Posterior cingulate gyrus (tissue), 11 donors: ENCODE measurements at regions not wholly inside any gene's neighbourhood (a gene's known extent, or its start where the extent isn't known, plus 50 kb on each side); places are given as distances from the start of the nearest gene placed in this dataset.
A peak's percentile ranks its signal among the peaks of the same experiment; 100 is the strongest.
"Not testable (repeated sequence)": the region's sequence is repeated elsewhere in the genome, so short reads cannot be mapped to it uniquely, and the experiment has no call there.

ENCODE experiments used
- DNase-seq, 10 donors: peaks; one replicate each; pipeline versions ENCODE4 v3.0.0 to v3.0.0-alpha.2; 2020 to 2021; ENCODE audit warnings: mixed read lengths in 3 of 10
- intact Hi-C: fragments of 100-400 bp; cut with DNase I; formaldehyde crosslinking; loops from one replicate; pipeline ENCODE4 v1.15.1; 2023

GRCh38 chr17:22384461-22384800, 692.1 kb downstream of the KCNJ18 start:
- DNase-seq, intact Hi-C loops: not testable (repeated sequence)

- intact Hi-C loops: not testable (repeated sequence)
- peak in 1 of 10 donors; percentile 67 for DNase-seq
Measured at GRCh38 chr17:22398446-22398845, 706.1 kb downstream of the KCNJ18 start.

GRCh38 chr17:22399037-22399436, 706.7 kb downstream of the KCNJ18 start:
- intact Hi-C loops: not testable (repeated sequence)
- peak in 2 of 10 donors; percentile 85 to 90 for DNase-seq

GRCh38 chr17:22405080-22405479, 712.8 kb downstream of the KCNJ18 start:
- DNase-seq: peak in 1 of 10 donors; percentile 54
- intact Hi-C loops: not testable (repeated sequence)

GRCh38 chr17:22409160-22409751, 716.9 kb downstream of the KCNJ18 start:
- DNase-seq: peak in 3 of 10 donors; percentile 67 to 75 (median 70)

GRCh38 chr17:22410136-22410535, 717.8 kb downstream of the KCNJ18 start:
- DNase-seq: peak in 1 of 10 donors; percentile 43
- intact Hi-C loops: no loop called here

More at GRCh38 chr17:22409160-22409751, 716.9 kb downstream of the KCNJ18 start:
- intact Hi-C loops: no loop called here

GRCh38 chr17:22411185-22411784, 719.0 kb downstream of the KCNJ18 start:
- DNase-seq: peak in 3 of 10 donors; percentile 65 to 78 (median 72)
- intact Hi-C loops: no loop called here

- intact Hi-C loops: no loop called here
- DNase-seq: no peak
Measured at GRCh38 chr17:22435231-22435974, 743.1 kb downstream of the KCNJ18 start.

- intact Hi-C loops: no loop called here
- no peak for DNase-seq
Measured at GRCh38 chr17:22441776-22442175, 749.5 kb downstream of the KCNJ18 start.

GRCh38 chr17:22443061-22443460, 750.7 kb downstream of the KCNJ18 start:
- no peak for DNase-seq

GRCh38 chr17:22453181-22453580, 760.9 kb downstream of the KCNJ18 start:
- DNase-seq: no peak
- intact Hi-C loops: no loop called here

More at GRCh38 chr17:22443061-22443460, 750.7 kb downstream of the KCNJ18 start:
- intact Hi-C loops: no loop called here

- peak in 2 of 10 donors; percentile 83 to 85 for DNase-seq
- intact Hi-C loops: no loop called here
Measured at GRCh38 chr17:22454070-22454999, 762.0 kb downstream of the KCNJ18 start.

GRCh38 chr17:22459331-22459952, 767.1 kb downstream of the KCNJ18 start:
- intact Hi-C loops: no loop called here
- no peak for DNase-seq

GRCh38 chr17:22459953-22460350, 767.6 kb downstream of the KCNJ18 start:
- intact Hi-C loops: no loop called here
- no peak for DNase-seq

- no peak for DNase-seq
- intact Hi-C loops: no loop called here
Measured at GRCh38 chr17:22460461-22461063, 768.2 kb downstream of the KCNJ18 start.

GRCh38 chr17:22461460-22462145, 769.3 kb downstream of the KCNJ18 start:
- intact Hi-C loops: no loop called here
- DNase-seq: no peak

- intact Hi-C loops: no loop called here
- DNase-seq: no peak
Measured at GRCh38 chr17:22462461-22462860, 770.1 kb downstream of the KCNJ18 start.

- intact Hi-C loops: no loop called here
- DNase-seq: no peak
Measured at GRCh38 chr17:22463110-22463850, 771.0 kb downstream of the KCNJ18 start.
